ENCODE measurements at regions not wholly inside any gene's neighbourhood (a gene's known extent, or its start where the extent isn't known, plus 50 kb on each side); places are given as distances from the start of the nearest gene placed in this dataset.

DNA sequence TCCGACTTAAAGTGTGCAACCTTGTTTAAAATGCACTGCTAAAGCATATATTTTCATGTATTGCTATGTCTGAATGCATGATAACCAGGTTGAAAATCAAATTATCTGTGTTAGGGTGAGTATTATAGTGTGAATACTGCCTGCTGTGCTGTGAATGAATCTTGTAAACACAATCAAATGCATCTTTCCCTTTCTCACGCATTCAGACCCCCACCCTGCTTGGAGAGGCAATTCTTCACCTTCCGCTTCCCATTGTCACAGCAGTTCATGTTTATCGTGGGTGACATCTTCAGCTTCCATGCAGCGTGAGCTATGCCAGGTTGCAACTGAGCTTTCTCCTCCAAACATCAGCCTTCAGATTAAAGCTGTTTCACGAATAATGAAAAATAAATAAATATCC, 418.0 kb downstream of the MEIS1 start:
- Histone ChIP-seq H3K4me3 (no peak overlapping the region), H3K36me3 (ENCODE audit: control insufficient read depth in 2 of 2, insufficient read depth in 2 of 2, low read length in 1 of 2) (no peaks in the 10 kb centered on the region), H3K27me3 (replicated peaks in 1 of 2; ENCODE audit: control insufficient read depth in 2 of 2, insufficient read depth in 2 of 2, low read length in 1 of 2) (no peaks in the 10 kb centered on the region; a peak in 1 of 4 replicates), H3K9me3 (replicated peaks; ENCODE audit: control insufficient read depth, insufficient read depth, low read length) (no peaks in the 10 kb centered on the region), H3K27ac (ENCODE audit: control insufficient read depth, insufficient read depth) (no peak overlapping the region), H3K4me1 (ENCODE audit: control insufficient read depth, insufficient read depth, low read length) (no peaks in the 10 kb centered on the region), H2AFZ (ENCODE audit: control insufficient read depth, low read depth, low read length) (no peak overlapping the region), H4K20me1 (ENCODE audit: control insufficient read depth, insufficient read depth) (no peaks in the 10 kb centered on the region), H3K9ac (ENCODE audit: control insufficient read depth, insufficient read depth, low read length) (no peak overlapping the region), H3K4me2 (ENCODE audit: control insufficient read depth, insufficient read depth) (no peak overlapping the region), H3K79me2 (ENCODE audit: control insufficient read depth, insufficient read depth, low read length) (no peaks in the 10 kb centered on the region)
- ATAC-seq (no peak), FAIRE-seq (no peak), DNase-seq (ENCODE audit: low read depth, low spot score) (no peak)
- ChIA-PET SMC1A (ENCODE audit: uncharacterized antibody, unreplicated experiment) (no interaction called here), CTCF (no interaction called here), RAD21 (ENCODE audit: unreplicated experiment) (no interaction called here), POLR2A (no interaction called here)
- no TSS peak for BruUV-seq (replicated peaks)
- intact Hi-C loops (cut with micrococcal nuclease; ENCODE audit: unreplicated experiment) (no loop called here), in situ Hi-C loops (cut with MboI) (no loop called here)
- WGBS (ENCODE audit: insufficient coverage, insufficient replicate concordance, low lambda C conversion rate, missing lambda C conversion rate) = 28% methylated on average over 6 of the region's 6 CpGs
- TF ChIP-seq NFYB (IDR thresholded peaks at IDR 0.05; ENCODE audit: insufficient read depth, low read depth, low read length) (no peak), JUND (IDR thresholded peaks at IDR 0.05; ENCODE audit: low read depth, low read length) (no peak), EED (IDR thresholded peaks at IDR 0.05; ENCODE audit: low read depth) (no peak), NR2C1 (IDR thresholded peaks at IDR 0.05) (no peak)
- TF ChIP-seq, protein P1, sequence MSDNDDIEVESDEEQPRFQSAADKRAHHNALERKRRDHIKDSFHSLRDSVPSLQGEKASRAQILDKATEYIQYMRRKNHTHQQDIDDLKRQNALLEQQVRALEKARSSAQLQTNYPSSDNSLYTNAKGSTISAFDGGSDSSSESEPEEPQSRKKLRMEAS (IDR thresholded peaks at IDR 0.05; ENCODE audit: low read depth, low read length) = no peak
- TF ChIP-seq, protein P2, sequence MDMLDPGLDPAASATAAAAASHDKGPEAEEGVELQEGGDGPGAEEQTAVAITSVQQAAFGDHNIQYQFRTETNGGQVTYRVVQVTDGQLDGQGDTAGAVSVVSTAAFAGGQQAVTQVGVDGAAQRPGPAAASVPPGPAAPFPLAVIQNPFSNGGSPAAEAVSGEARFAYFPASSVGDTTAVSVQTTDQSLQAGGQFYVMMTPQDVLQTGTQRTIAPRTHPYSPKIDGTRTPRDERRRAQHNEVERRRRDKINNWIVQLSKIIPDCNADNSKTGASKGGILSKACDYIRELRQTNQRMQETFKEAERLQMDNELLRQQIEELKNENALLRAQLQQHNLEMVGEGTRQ (IDR thresholded peaks at IDR 0.05; ENCODE audit: borderline replicate concordance, low read depth, low read length) = no peak

DNA sequence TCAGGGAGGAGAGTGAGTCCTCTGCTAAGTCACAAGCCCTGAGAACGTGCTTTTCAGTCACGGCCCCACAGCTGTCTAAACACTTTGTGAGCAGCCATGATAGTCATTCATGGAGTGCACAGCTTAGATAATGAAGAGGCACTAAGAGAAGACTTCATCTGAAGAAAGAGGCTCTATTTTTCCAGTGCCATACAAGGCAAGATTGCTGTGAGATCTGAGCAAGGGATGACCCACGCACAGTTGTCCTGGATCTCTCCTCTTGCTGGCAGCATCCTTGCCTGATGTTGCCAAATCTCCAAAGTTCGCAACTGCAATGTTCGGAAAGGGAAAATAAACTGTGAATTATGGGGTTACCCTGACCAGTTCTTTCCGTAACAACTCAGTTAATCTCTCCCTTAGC, 418.7 kb downstream of the MEIS1 start:
- POLR2A ChIA-PET = no interaction called here
- FAIRE-seq = no peak

More for the DNA sequence above, 418.7 kb downstream of the MEIS1 start:
- ChIA-PET CTCF (no interaction called here), RAD21 (ENCODE audit: unreplicated experiment) (no interaction called here), SMC1A (ENCODE audit: uncharacterized antibody, unreplicated experiment) (no interaction called here)
- no peak overlapping the region for H3K4me3 ChIP-seq
- H3K79me2 ChIP-seq (ENCODE audit: control insufficient read depth, insufficient read depth, low read length) = no peaks in the 10 kb centered on the region
- no peaks in the 10 kb centered on the region for H3K36me3 ChIP-seq (ENCODE audit: control insufficient read depth in 2 of 2, insufficient read depth in 2 of 2, low read length in 1 of 2)
- in situ Hi-C loops (cut with MboI) (no loop called here), intact Hi-C loops (cut with micrococcal nuclease; ENCODE audit: unreplicated experiment) (no loop called here)
- H3K27me3 ChIP-seq (replicated peaks in 1 of 2; ENCODE audit: control insufficient read depth in 2 of 2, insufficient read depth in 2 of 2, low read length in 1 of 2) = no peaks in the 10 kb centered on the region; a peak in 1 of 4 replicates
- no peak overlapping the region for H3K4me2 ChIP-seq (ENCODE audit: control insufficient read depth, insufficient read depth)
- no peak overlapping the region for H3K27ac ChIP-seq (ENCODE audit: control insufficient read depth, insufficient read depth)
- H2AFZ ChIP-seq (ENCODE audit: control insufficient read depth, low read depth, low read length) = no peak overlapping the region
- 19% methylated on average over 6 of the region's 6 CpGs for WGBS (ENCODE audit: insufficient coverage, insufficient replicate concordance, low lambda C conversion rate, missing lambda C conversion rate)
- BruUV-seq (replicated peaks) = no TSS peak
- H3K4me1 ChIP-seq (ENCODE audit: control insufficient read depth, insufficient read depth, low read length) = no peaks in the 10 kb centered on the region
- H3K9me3 ChIP-seq (replicated peaks; ENCODE audit: control insufficient read depth, insufficient read depth, low read length) = no peaks in the 10 kb centered on the region
- H3K9ac ChIP-seq (ENCODE audit: control insufficient read depth, insufficient read depth, low read length) = no peak overlapping the region
- H4K20me1 ChIP-seq (ENCODE audit: control insufficient read depth, insufficient read depth) = no peaks in the 10 kb centered on the region
- no peak for TF ChIP-seq CREB1 (IDR thresholded peaks at IDR 0.05; ENCODE audit: low read depth)
- TF ChIP-seq, protein P3, sequence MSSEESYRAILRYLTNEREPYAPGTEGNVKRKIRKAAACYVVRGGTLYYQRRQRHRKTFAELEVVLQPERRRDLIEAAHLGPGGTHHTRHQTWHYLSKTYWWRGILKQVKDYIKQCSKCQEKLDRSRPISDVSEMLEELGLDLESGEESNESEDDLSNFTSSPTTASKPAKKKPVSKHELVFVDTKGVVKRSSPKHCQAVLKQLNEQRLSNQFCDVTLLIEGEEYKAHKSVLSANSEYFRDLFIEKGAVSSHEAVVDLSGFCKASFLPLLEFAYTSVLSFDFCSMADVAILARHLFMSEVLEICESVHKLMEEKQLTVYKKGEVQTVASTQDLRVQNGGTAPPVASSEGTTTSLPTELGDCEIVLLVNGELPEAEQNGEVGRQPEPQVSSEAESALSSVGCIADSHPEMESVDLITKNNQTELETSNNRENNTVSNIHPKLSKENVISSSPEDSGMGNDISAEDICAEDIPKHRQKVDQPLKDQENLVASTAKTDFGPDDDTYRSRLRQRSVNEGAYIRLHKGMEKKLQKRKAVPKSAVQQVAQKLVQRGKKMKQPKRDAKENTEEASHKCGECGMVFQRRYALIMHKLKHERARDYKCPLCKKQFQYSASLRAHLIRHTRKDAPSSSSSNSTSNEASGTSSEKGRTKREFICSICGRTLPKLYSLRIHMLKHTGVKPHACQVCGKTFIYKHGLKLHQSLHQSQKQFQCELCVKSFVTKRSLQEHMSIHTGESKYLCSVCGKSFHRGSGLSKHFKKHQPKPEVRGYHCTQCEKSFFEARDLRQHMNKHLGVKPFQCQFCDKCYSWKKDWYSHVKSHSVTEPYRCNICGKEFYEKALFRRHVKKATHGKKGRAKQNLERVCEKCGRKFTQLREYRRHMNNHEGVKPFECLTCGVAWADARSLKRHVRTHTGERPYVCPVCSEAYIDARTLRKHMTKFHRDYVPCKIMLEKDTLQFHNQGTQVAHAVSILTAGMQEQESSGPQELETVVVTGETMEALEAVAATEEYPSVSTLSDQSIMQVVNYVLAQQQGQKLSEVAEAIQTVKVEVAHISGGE (CRISPR knock-in tag; IDR thresholded peaks at IDR 0.05) = no peak
- no peak for DNase-seq (ENCODE audit: low read depth, low spot score)
- no peak for ATAC-seq

Measured in GM12878 (cell line).